ENCODE measurements at regions not wholly inside any gene's neighbourhood (a gene's known extent, or its start where the extent isn't known, plus 50 kb on each side); places are given as distances from the start of the nearest gene placed in this dataset.
"Not testable (repeated sequence)": the region's sequence is repeated elsewhere in the genome, so short reads cannot be mapped to it uniquely, and the experiment has no call there.

- H3K4me3 ChIP-seq (ENCODE audit: low read depth, low read length) = no peak overlapping the region
- no peak for TF ChIP-seq CTCF (IDR thresholded peaks at IDR 0.05; ENCODE audit: low read depth, low read length, missing control alignments)
- DNase-seq (ENCODE audit: low read depth) = no peak
These were observed 280.1 kb upstream of the C1orf174 start for GRCh38 chr1:4179914-4180735.

GRCh38 chr1:4186486-4186885 is 286.4 kb upstream of the C1orf174 start:
- H3K4me3 ChIP-seq (ENCODE audit: low read depth, low read length); DNase-seq (ENCODE audit: low read depth): not testable (repeated sequence)

- H3K4me3 ChIP-seq (ENCODE audit: low read depth, low read length) = no peak overlapping the region
- TF ChIP-seq CTCF (IDR thresholded peaks at IDR 0.05; ENCODE audit: low read depth, low read length, missing control alignments) = no peak
- DNase-seq (ENCODE audit: low read depth) = no peak
These were observed 303.4 kb upstream of the C1orf174 start for GRCh38 chr1:4203501-4203900.

GRCh38 chr1:4207183-4207582 is 307.1 kb upstream of the C1orf174 start:
- TF ChIP-seq CTCF (IDR thresholded peaks at IDR 0.05; ENCODE audit: low read depth, low read length, missing control alignments) = no peak
- H3K4me3 ChIP-seq (ENCODE audit: low read depth, low read length) = no peak overlapping the region
- DNase-seq (ENCODE audit: low read depth) = no peak

GRCh38 chr1:4207842-4208692 is 308.0 kb upstream of the C1orf174 start:
- no peak overlapping the region for H3K4me3 ChIP-seq (ENCODE audit: low read depth, low read length)
- TF ChIP-seq CTCF (IDR thresholded peaks at IDR 0.05; ENCODE audit: low read depth, low read length, missing control alignments) = no peak
- no peak for DNase-seq (ENCODE audit: low read depth)

GRCh38 chr1:4210043-4210442 is 310.0 kb upstream of the C1orf174 start:
- H3K4me3 ChIP-seq (ENCODE audit: low read depth, low read length) = no peak overlapping the region
- no peak for DNase-seq (ENCODE audit: low read depth)
- TF ChIP-seq CTCF (IDR thresholded peaks at IDR 0.05; ENCODE audit: low read depth, low read length, missing control alignments) = no peak

- no peak overlapping the region for H3K4me3 ChIP-seq (ENCODE audit: low read depth, low read length)
- TF ChIP-seq CTCF (IDR thresholded peaks at IDR 0.05; ENCODE audit: low read depth, low read length, missing control alignments) = no peak
- no peak for DNase-seq (ENCODE audit: low read depth)
These were observed 312.7 kb upstream of the C1orf174 start for GRCh38 chr1:4212796-4213195.
